GM23338 (cell line): ENCODE measurements at regions not wholly inside any gene's neighbourhood (a gene's known extent, or its start where the extent isn't known, plus 50 kb on each side); places are given as distances from the start of the nearest gene placed in this dataset.

Source experiments
- ATAC-seq: fragments of 200-7000 bp; cut with Tn5 transposase; 3 replicates; pipeline ENCODE4 v1.9.1; 2020
- DNase-seq: peaks from one replicate; pipeline ENCODE4 v3.0.0-alpha.2; 2015; ENCODE audit warnings: low spot score
- H2AFZ ChIP-seq: fragments of 200-600 bp; sonication (generic); 2 replicates; pipeline ENCODE4 v1.8.0; 2016; ENCODE audit warnings: antibody characterized with exemption, mild to moderate bottlenecking, moderate library complexity
- H3F3A ChIP-seq: fragments of 200-600 bp; sonication (generic); replicated peaks from 2 replicates; pipeline ENCODE4 v1.8.0; 2017; ENCODE audit warnings: antibody characterized with exemption, mixed run types, low read depth
- H3K27ac ChIP-seq: fragments of 200-600 bp; sonication (generic); 2 replicates; pipeline ENCODE4 v1.6.1; 2016; ENCODE audit warnings: low read depth
- H3K27me3 ChIP-seq: fragments of 200-600 bp; sonication (generic); 2 replicates; pipeline ENCODE4 v1.8.0; 2016; ENCODE audit warnings: mild to moderate bottlenecking, mixed run types, moderate library complexity; ENCODE audit not compliant: insufficient read depth
- H3K36me3 ChIP-seq: fragments of 200-600 bp; sonication (generic); 2 replicates; pipeline ENCODE4 v1.8.0; 2016; ENCODE audit warnings: mild to moderate bottlenecking; ENCODE audit not compliant: insufficient read depth
- H3K4me1 ChIP-seq: fragments of 200-600 bp; sonication (generic); 2 replicates; pipeline ENCODE4 v1.8.0; 2016; ENCODE audit warnings: mild to moderate bottlenecking, moderate library complexity; ENCODE audit not compliant: insufficient read depth
- H3K4me2 ChIP-seq: fragments of 200-600 bp; sonication (generic); 2 replicates; pipeline ENCODE4 v1.7.1; 2017; ENCODE audit warnings: mixed run types
- H3K4me3 ChIP-seq: fragments of 200-600 bp; sonication (generic); 2 replicates; pipeline ENCODE4 v1.6.1; 2016; ENCODE audit warnings: mixed run types
- H3K79me2 ChIP-seq: fragments of 200-600 bp; sonication (generic); replicated peaks from 2 replicates; pipeline ENCODE4 v1.8.0; 2017; ENCODE audit warnings: mild to moderate bottlenecking; ENCODE audit not compliant: insufficient read depth
- H3K9me2 ChIP-seq: fragments of 200-600 bp; sonication (generic); 2 replicates; pipeline ENCODE4 v1.8.0; 2017; ENCODE audit not compliant: insufficient read depth
- H4K20me1 ChIP-seq: fragments of 200-600 bp; sonication (generic); replicated peaks from 2 replicates; pipeline ENCODE4 v1.8.0; 2017; ENCODE audit warnings: mild to moderate bottlenecking; ENCODE audit not compliant: insufficient read depth
- H3K27ac Mint-ChIP-seq: 2 replicates; pipeline ENCODE4 v1.8.0; 2020; ENCODE audit warnings: inconsistent platforms, mild to moderate bottlenecking, moderate library complexity, mixed read lengths
- H3K27me3 Mint-ChIP-seq: 3 replicates; pipeline ENCODE4 v1.8.0; 2022; ENCODE audit warnings: low read depth, mild to moderate bottlenecking, moderate library complexity, mixed read lengths, inconsistent platforms; ENCODE audit not compliant: insufficient read depth, poor library complexity
- H3K36me3 Mint-ChIP-seq: 3 replicates; pipeline ENCODE4 v1.8.0; 2021; ENCODE audit warnings: low read depth, mild to moderate bottlenecking, inconsistent platforms, moderate library complexity, mixed read lengths
- H3K4me1 Mint-ChIP-seq: 3 replicates; pipeline ENCODE4 v1.8.0; 2020; ENCODE audit warnings: mild to moderate bottlenecking, inconsistent platforms, mixed read lengths
- H3K4me3 Mint-ChIP-seq: 3 replicates; pipeline ENCODE4 v1.8.0; 2021; ENCODE audit warnings: moderate library complexity, mild to moderate bottlenecking, inconsistent platforms, mixed read lengths
- H3K9me3 Mint-ChIP-seq: 3 replicates; pipeline ENCODE4 v1.8.0; 2020; ENCODE audit warnings: moderate library complexity, mild to moderate bottlenecking, inconsistent platforms, mixed read lengths
- CREB1 ChIP-seq: fragments of 250-450 bp; sonication (Bioruptor Pico); IDR thresholded peaks from 2 replicates; pipeline ENCODE4 v1.5.0; 2020; ENCODE audit warnings: low read depth, mild to moderate bottlenecking, moderate library complexity
- ETS1 ChIP-seq: IDR thresholded peaks from 2 replicates; pipeline ENCODE4 v1.6.1; 2016; ENCODE audit warnings: antibody characterized with exemption
- EZH2 ChIP-seq: fragments of 200-600 bp; sonication (generic); IDR thresholded peaks from one replicate; pipeline ENCODE4 v1.8.0; 2017; ENCODE audit warnings: antibody characterized with exemption, mild to moderate bottlenecking, low read depth; ENCODE audit not compliant: unreplicated experiment
- EZH2phosphoT487 ChIP-seq: fragments of 200-600 bp; sonication (generic); IDR thresholded peaks from one replicate; pipeline ENCODE4 v1.8.1; 2018; ENCODE audit warnings: antibody characterized with exemption; ENCODE audit not compliant: unreplicated experiment
- JUNB ChIP-seq: IDR thresholded peaks from one replicate; pipeline ENCODE4 v1.6.1; 2016; ENCODE audit warnings: antibody characterized with exemption; ENCODE audit not compliant: unreplicated experiment
- POLR2AphosphoS5 ChIP-seq: IDR thresholded peaks from 2 replicates; pipeline ENCODE4 v1.6.1; 2016; ENCODE audit warnings: antibody characterized with exemption, low read depth
- STAT1 ChIP-seq: IDR thresholded peaks from one replicate; pipeline ENCODE4 v1.6.1; 2016; ENCODE audit warnings: antibody characterized with exemption; ENCODE audit not compliant: unreplicated experiment
- ZNF114 ChIP-seq: fragments of 250-450 bp; sonication (Bioruptor Pico); IDR thresholded peaks from 2 replicates; pipeline ENCODE4 v1.5.0; 2020; ENCODE audit warnings: mild to moderate bottlenecking, moderate library complexity
- ZNF331 ChIP-seq: fragments of 250-450 bp; sonication (Bioruptor Pico); IDR thresholded peaks from 2 replicates; pipeline ENCODE4 v1.5.0; 2020; ENCODE audit warnings: low read depth, mild to moderate bottlenecking, moderate library complexity
- ZNF462 ChIP-seq: fragments of 250-450 bp; sonication (Bioruptor Pico); IDR thresholded peaks from 2 replicates; pipeline ENCODE4 v1.5.0; 2020; ENCODE audit warnings: mild to moderate bottlenecking, moderate library complexity
- TF ChIP-seq, protein P1 (sequence below), 2 experiments: fragments of 200-600 bp in 1 of 2; sonication (generic) in 1 of 2; conservative IDR thresholded peaks; 2 replicates each; pipeline versions ENCODE4 v1.5.1 to v1.6.1; 2016 to 2017; ENCODE audit warnings: antibody characterized with exemption in 2 of 2, low read depth in 2 of 2, mild to moderate bottlenecking in 2 of 2, moderate library complexity in 1 of 2

DNA sequence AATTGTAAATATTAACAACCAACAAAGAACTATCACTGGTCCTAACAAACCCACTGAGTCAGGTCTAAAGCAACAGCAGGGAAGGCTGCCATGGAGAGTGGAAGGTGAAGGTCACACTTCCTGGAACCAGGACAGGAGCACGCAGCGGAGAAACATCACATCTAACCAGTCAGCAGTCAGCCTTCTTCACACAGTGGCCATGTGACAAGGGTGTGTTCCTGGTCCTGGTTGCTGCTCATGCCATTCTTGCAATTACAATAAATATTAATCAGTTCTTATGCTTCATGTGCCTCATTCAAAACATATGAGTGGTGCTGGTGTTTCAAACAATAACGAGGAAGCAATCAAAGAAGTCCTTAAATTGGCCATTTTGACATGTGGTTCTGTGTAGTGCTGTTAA, 162.8 kb downstream of the ARRDC4 start:
- H3K4me2 ChIP-seq: no peak overlapping the region
- DNase-seq: no peak

More for the DNA sequence above, 162.8 kb downstream of the ARRDC4 start:
- peaks cover 5% of the 10 kb centered on the region for H3K27me3 Mint-ChIP-seq
- Histone ChIP-seq H3F3A (no peaks in the 10 kb centered on the region), H2AFZ (no peak overlapping the region), H4K20me1 (no peaks in the 10 kb centered on the region), H3K79me2 (no peaks in the 10 kb centered on the region), H3K27me3 (no peaks in the 10 kb centered on the region), H3K27ac (no peak overlapping the region), H3K4me1 (no peaks in the 10 kb centered on the region), H3K9me2 (peaks cover 7% of the 10 kb centered on the region; the same call in 1 of the 2 replicates), H3K36me3 (no peaks in the 10 kb centered on the region), H3K4me3 (no peak overlapping the region)
- H3K4me1 Mint-ChIP-seq: peaks cover 8% of the 10 kb centered on the region
- ATAC-seq: no peak
- H3K36me3 Mint-ChIP-seq: peaks cover 2% of the 10 kb centered on the region; the same call in 1 of the 3 replicates
- no peak overlapping the region for H3K27ac Mint-ChIP-seq
- no peak overlapping the region for H3K4me3 Mint-ChIP-seq
- TF ChIP-seq ZNF462: no peak
- TF ChIP-seq STAT1: no peak
- no peak for TF ChIP-seq CREB1 (CRISPR knock-in tag)
- TF ChIP-seq EZH2: no peak
- TF ChIP-seq POLR2AphosphoS5: no peak
- no peak for TF ChIP-seq ZNF331 (CRISPR knock-in tag)
- no peak for TF ChIP-seq ZNF114 (CRISPR knock-in tag)
- no peak for TF ChIP-seq ETS1
- TF ChIP-seq EZH2phosphoT487: no peak
- TF ChIP-seq, protein P1, sequence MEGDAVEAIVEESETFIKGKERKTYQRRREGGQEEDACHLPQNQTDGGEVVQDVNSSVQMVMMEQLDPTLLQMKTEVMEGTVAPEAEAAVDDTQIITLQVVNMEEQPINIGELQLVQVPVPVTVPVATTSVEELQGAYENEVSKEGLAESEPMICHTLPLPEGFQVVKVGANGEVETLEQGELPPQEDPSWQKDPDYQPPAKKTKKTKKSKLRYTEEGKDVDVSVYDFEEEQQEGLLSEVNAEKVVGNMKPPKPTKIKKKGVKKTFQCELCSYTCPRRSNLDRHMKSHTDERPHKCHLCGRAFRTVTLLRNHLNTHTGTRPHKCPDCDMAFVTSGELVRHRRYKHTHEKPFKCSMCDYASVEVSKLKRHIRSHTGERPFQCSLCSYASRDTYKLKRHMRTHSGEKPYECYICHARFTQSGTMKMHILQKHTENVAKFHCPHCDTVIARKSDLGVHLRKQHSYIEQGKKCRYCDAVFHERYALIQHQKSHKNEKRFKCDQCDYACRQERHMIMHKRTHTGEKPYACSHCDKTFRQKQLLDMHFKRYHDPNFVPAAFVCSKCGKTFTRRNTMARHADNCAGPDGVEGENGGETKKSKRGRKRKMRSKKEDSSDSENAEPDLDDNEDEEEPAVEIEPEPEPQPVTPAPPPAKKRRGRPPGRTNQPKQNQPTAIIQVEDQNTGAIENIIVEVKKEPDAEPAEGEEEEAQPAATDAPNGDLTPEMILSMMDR (conservative IDR thresholded peaks at IDR 0.05; ENCODE audit: low read depth in 2 of 2): no peak
- no peak for TF ChIP-seq JUNB
- H3K9me3 Mint-ChIP-seq: no peaks in the 10 kb centered on the region
